ENCODE measurements at regions not wholly inside any gene's neighbourhood (a gene's known extent, or its start where the extent isn't known, plus 50 kb on each side); places are given as distances from the start of the nearest gene placed in this dataset.

GRCh38 chr20:11368965-11369711, 548.6 kb upstream of the BTBD3 start:
- TF ChIP-seq CTCF (IDR thresholded peaks at IDR 0.05) (no peak), POLR2A (IDR thresholded peaks at IDR 0.05) (no peak)

Measured in Peyer's patch (tissue), 4 donors.